Fibroblast of lung (primary cell): ENCODE measurements at regions not wholly inside any gene's neighbourhood (a gene's known extent, or its start where the extent isn't known, plus 50 kb on each side); places are given as distances from the start of the nearest gene placed in this dataset.

Experiments
- DNase-seq, 2 donors: peaks; one replicate each; pipeline versions ENCODE4 v3.0.0 to v3.0.0-alpha.2; 2010; ENCODE audit warnings: low read depth in 2 of 2
- H2AFZ ChIP-seq: 2 replicates; pipeline ENCODE4 v1.5.1; 2012; ENCODE audit warnings: low read length, control low read depth, inconsistent platforms
- H3K27ac ChIP-seq: 2 replicates; pipeline ENCODE4 v1.5.1; 2011; ENCODE audit warnings: low read length, control low read depth; ENCODE audit not compliant: insufficient read depth
- H3K27me3 ChIP-seq: 2 replicates; pipeline ENCODE4 v1.5.1; 2011; ENCODE audit warnings: mild to moderate bottlenecking, low read length; ENCODE audit not compliant: control insufficient read depth, insufficient read depth
- H3K36me3 ChIP-seq: 2 replicates; pipeline ENCODE4 v1.5.1; 2011; ENCODE audit warnings: low read length; ENCODE audit not compliant: control insufficient read depth, insufficient read depth
- H3K4me1 ChIP-seq: 2 replicates; pipeline ENCODE4 v1.5.1; 2011; ENCODE audit warnings: low read length; ENCODE audit not compliant: control insufficient read depth, insufficient read depth; ENCODE audit errors: extremely low read depth
- H3K4me2 ChIP-seq: 2 replicates; pipeline ENCODE4 v1.5.1; 2011; ENCODE audit warnings: low read length, control low read depth; ENCODE audit not compliant: insufficient read depth; ENCODE audit errors: extremely low read depth
- H3K4me3 ChIP-seq, 4 experiments: fragments of 200-600 bp in 1 of 4; sonication (generic) in 1 of 4; replicated peaks in 1 of 4; 2 replicates each; pipeline ENCODE4 v1.5.1; 2011 to 2016; ENCODE audit warnings: low read length in 4 of 4, low read depth in 3 of 4, mild to moderate bottlenecking in 3 of 4, control low read depth in 2 of 4, inconsistent platforms in 1 of 4, mixed read lengths in 1 of 4; ENCODE audit not compliant: insufficient read depth in 1 of 4; ENCODE audit errors: control extremely low read depth in 1 of 4
- H3K79me2 ChIP-seq: 2 replicates; pipeline ENCODE4 v1.5.1; 2012; ENCODE audit warnings: mild to moderate bottlenecking, low read length, inconsistent platforms; ENCODE audit not compliant: control insufficient read depth, insufficient read depth
- H3K9ac ChIP-seq: 2 replicates; pipeline ENCODE4 v1.5.1; 2011; ENCODE audit warnings: mild to moderate bottlenecking, low read length, control low read depth; ENCODE audit not compliant: insufficient read depth
- H3K9me3 ChIP-seq: 2 replicates; pipeline ENCODE4 v1.5.1; 2012; ENCODE audit warnings: low read depth, low read length; ENCODE audit not compliant: control insufficient read depth, insufficient read depth
- H4K20me1 ChIP-seq: 2 replicates; pipeline ENCODE4 v1.5.1; 2011; ENCODE audit warnings: low read length; ENCODE audit not compliant: control insufficient read depth, insufficient read depth; ENCODE audit errors: extremely low read depth
- EZH2 ChIP-seq: IDR thresholded peaks from 2 replicates; pipeline ENCODE4 v1.5.1; 2012; ENCODE audit warnings: low read length, control low read depth, mild to moderate bottlenecking; ENCODE audit errors: missing control alignments
- TF ChIP-seq, protein P1 (sequence below), 2 donors: IDR thresholded peaks in 1 of 2; conservative IDR thresholded peaks in 1 of 2; 1 replicate in 1 of 2; 2 replicates in 1 of 2; pipeline ENCODE4 v1.5.1; 2011 to 2012; ENCODE audit warnings: low read length in 2 of 2, control low read depth in 1 of 2, inconsistent platforms in 1 of 2, low read depth in 1 of 2, mild to moderate bottlenecking in 1 of 2

- no peaks in the 10 kb centered on the region for H3K27me3 ChIP-seq
- no peaks in the 10 kb centered on the region for H4K20me1 ChIP-seq
- no peaks in the 10 kb centered on the region for H3K4me1 ChIP-seq
- H3K27ac ChIP-seq = no peak overlapping the region
- TF ChIP-seq, protein P1, sequence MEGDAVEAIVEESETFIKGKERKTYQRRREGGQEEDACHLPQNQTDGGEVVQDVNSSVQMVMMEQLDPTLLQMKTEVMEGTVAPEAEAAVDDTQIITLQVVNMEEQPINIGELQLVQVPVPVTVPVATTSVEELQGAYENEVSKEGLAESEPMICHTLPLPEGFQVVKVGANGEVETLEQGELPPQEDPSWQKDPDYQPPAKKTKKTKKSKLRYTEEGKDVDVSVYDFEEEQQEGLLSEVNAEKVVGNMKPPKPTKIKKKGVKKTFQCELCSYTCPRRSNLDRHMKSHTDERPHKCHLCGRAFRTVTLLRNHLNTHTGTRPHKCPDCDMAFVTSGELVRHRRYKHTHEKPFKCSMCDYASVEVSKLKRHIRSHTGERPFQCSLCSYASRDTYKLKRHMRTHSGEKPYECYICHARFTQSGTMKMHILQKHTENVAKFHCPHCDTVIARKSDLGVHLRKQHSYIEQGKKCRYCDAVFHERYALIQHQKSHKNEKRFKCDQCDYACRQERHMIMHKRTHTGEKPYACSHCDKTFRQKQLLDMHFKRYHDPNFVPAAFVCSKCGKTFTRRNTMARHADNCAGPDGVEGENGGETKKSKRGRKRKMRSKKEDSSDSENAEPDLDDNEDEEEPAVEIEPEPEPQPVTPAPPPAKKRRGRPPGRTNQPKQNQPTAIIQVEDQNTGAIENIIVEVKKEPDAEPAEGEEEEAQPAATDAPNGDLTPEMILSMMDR (conservative IDR thresholded peaks at IDR 0.05 in 1 of 2, IDR thresholded peaks at IDR 0.05 in 1 of 2; ENCODE audit: low read depth in 1 of 2, low read length in 2 of 2) = no peak
- no peak for TF ChIP-seq EZH2
- no peak overlapping the region for H2AFZ ChIP-seq
- H3K36me3 ChIP-seq = no peaks in the 10 kb centered on the region
- H3K4me3 ChIP-seq = no peak overlapping the region
- no peak overlapping the region for H3K9ac ChIP-seq
- H3K79me2 ChIP-seq = no peaks in the 10 kb centered on the region
- H3K9me3 ChIP-seq = no peaks in the 10 kb centered on the region
- no peak overlapping the region for H3K4me2 ChIP-seq
- DNase-seq = no peak
Measured at GRCh38 chr18:79613186-79613931, 66.2 kb upstream of the CTDP1 start.

GRCh38 chr18:79614211-79614955 lies 65.2 kb upstream of the CTDP1 start:
- no peaks in the 10 kb centered on the region for H3K4me1 ChIP-seq
- H3K36me3 ChIP-seq = no peaks in the 10 kb centered on the region
- no peak overlapping the region for H3K4me2 ChIP-seq
- no peak overlapping the region for H3K27ac ChIP-seq
- H3K79me2 ChIP-seq = no peaks in the 10 kb centered on the region
- TF ChIP-seq, protein P1 (conservative IDR thresholded peaks at IDR 0.05 in 1 of 2, IDR thresholded peaks at IDR 0.05 in 1 of 2; ENCODE audit: low read depth in 1 of 2, low read length in 2 of 2) = no peak
- no peak for TF ChIP-seq EZH2
- no peak overlapping the region for H3K4me3 ChIP-seq
- no peak overlapping the region for H2AFZ ChIP-seq
- H4K20me1 ChIP-seq = no peaks in the 10 kb centered on the region
- no peak for DNase-seq
- no peaks in the 10 kb centered on the region for H3K27me3 ChIP-seq
- H3K9ac ChIP-seq = no peak overlapping the region
- no peaks in the 10 kb centered on the region for H3K9me3 ChIP-seq

DNA sequence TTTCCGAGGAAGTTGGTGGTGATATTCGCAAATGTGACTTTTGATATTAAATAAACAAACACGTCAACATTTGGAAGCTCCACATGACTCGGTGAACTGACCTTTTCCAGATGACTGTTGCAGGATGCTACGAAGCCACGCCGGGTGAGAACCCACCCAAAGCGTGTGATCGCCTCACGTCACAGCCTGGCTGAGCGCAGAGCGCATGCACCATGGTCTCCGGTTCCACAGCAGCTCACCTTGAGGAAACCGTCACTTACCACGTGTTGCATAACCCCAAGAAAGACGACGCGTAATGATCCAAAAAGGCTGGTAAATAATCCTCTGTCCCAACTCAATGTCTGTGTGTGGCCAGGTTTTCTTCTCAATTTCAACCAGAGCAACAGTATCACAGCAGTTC lies 64.5 kb upstream of the CTDP1 start:
- Histone ChIP-seq H3K9ac (no peak overlapping the region), H2AFZ (no peak overlapping the region), H4K20me1 (no peaks in the 10 kb centered on the region), H3K4me1 (no peaks in the 10 kb centered on the region), H3K4me3 (no peak overlapping the region), H3K4me2 (no peak overlapping the region), H3K36me3 (no peaks in the 10 kb centered on the region), H3K27ac (no peak overlapping the region), H3K9me3 (peaks cover 3% of the 10 kb centered on the region), H3K79me2 (no peaks in the 10 kb centered on the region), H3K27me3 (no peaks in the 10 kb centered on the region)
- TF ChIP-seq, protein P1 (conservative IDR thresholded peaks at IDR 0.05 in 1 of 2, IDR thresholded peaks at IDR 0.05 in 1 of 2; ENCODE audit: low read depth in 1 of 2, low read length in 2 of 2) = no peak
- TF ChIP-seq EZH2 = no peak
- DNase-seq = no peak
